ENCODE measurements at regions not wholly inside any gene's neighbourhood (a gene's known extent, or its start where the extent isn't known, plus 50 kb on each side); places are given as distances from the start of the nearest gene placed in this dataset.

DNA sequence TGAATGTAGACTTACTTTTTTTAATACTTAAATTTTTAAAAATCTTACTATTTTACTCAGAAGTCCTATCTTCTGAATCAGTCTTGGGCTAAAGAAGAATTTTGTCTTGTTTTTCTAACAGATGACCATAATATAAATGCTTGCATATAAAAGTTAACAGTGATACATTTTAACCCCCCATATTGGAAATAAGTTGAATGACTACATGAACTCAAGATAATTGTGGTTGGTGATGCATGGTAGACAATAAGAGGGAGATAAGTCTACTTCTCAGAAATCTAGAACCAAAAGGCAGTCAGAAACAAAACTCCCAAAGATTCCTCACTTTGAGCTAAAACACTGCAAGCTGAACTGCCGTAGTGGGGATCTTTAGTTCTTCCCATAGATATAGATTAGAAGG lies 868.4 kb upstream of the SOX9 start:
- Histone ChIP-seq H3K4me3 (ENCODE audit: low read depth, low read length) (no peak overlapping the region), H3K27me3 (ENCODE audit: control insufficient read depth, insufficient read depth, low read length) (no peaks in the 10 kb centered on the region), H3K27ac (ENCODE audit: low read depth, low read length) (no peak overlapping the region), H3K36me3 (ENCODE audit: control insufficient read depth, insufficient read depth, low read length) (no peaks in the 10 kb centered on the region), H3K9me3 (ENCODE audit: control insufficient read depth, insufficient read depth, low read length) (no peaks in the 10 kb centered on the region), H3K4me1 (ENCODE audit: control insufficient read depth, insufficient read depth, low read length) (no peaks in the 10 kb centered on the region), H3K9ac (ENCODE audit: low read depth, low read length) (no peak overlapping the region)

DNA sequence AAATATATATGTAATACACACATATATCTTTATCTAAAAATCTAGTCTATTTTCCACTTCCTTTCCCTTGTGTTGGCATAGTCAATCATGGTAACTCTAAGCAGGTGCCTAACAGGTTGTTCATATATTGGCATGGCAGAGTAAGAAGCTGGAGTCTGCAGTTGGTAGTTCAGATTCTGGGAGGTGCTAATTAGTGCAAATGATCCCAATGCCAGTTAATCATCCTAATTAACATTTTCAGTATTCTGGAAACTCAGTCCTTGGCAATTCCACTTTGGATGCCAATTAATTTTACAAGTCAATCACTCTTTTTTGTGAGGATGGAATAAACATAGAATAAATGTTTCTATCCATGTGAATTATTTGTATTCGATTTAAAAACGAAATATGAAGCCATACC lies 863.7 kb upstream of the SOX9 start:
- Histone ChIP-seq H3K27ac (ENCODE audit: low read depth, low read length) (no peak overlapping the region), H3K36me3 (ENCODE audit: control insufficient read depth, insufficient read depth, low read length) (no peaks in the 10 kb centered on the region), H3K27me3 (ENCODE audit: control insufficient read depth, insufficient read depth, low read length) (no peaks in the 10 kb centered on the region), H3K9ac (ENCODE audit: low read depth, low read length) (no peak overlapping the region), H3K9me3 (ENCODE audit: control insufficient read depth, insufficient read depth, low read length) (no peaks in the 10 kb centered on the region), H3K4me1 (ENCODE audit: control insufficient read depth, insufficient read depth, low read length) (no peaks in the 10 kb centered on the region), H3K4me3 (ENCODE audit: low read depth, low read length) (no peak overlapping the region)

DNA sequence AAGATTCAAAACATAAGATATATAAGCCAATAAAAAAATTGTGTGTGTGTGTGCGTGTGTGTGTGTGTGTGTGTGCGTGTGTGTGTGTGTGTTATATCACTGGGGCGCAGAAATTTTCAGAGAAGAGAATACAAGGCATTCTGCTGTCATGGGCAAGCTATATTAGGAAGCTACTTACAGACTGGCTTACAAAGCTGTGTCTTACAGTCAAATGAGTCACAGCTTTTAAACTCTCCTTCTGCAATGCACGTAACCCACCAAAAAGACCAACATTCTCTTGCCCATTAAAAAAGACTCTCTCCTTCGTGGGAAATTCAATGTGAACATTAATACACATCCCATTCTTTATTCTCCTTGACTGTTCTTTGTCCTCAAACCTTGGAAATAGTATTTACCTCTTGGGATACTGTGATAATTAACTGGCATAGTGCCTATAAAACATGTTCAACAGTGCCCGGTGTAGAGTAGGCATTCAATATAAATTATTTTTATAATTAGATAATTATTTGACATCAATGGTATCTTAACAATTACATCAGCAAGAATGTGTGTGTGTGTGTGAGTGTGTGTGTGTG lies 860.4 kb upstream of the SOX9 start:
- no peaks in the 10 kb centered on the region for H3K36me3 ChIP-seq (ENCODE audit: control insufficient read depth, insufficient read depth, low read length)

DNA sequence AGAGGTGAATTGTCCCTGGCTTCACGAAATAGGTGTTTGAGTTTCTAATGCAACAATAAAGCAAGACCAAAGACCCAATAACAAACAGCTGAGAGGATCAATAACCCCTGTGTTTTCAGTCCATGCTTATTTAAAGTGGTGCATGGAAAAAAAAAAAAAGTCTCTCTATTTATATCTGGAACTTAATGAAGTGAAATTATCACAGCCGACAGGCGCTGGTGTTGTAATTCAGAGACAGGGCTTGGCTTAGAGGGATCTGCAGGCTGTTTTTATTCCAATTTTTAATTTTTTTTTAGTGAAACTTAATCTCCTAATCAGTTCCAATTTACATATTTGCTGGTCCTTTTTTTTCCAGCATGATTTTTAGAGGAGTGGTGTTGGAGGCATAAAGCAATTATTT lies 858.2 kb upstream of the SOX9 start:
- no peaks in the 10 kb centered on the region for H3K9me3 ChIP-seq (ENCODE audit: control insufficient read depth, insufficient read depth, low read length)

More for the DNA sequence above, 860.4 kb upstream of the SOX9 start:
- Histone ChIP-seq H3K4me3 (ENCODE audit: low read depth, low read length) (no peak overlapping the region), H3K27ac (ENCODE audit: low read depth, low read length) (no peak overlapping the region), H3K4me1 (ENCODE audit: control insufficient read depth, insufficient read depth, low read length) (no peaks in the 10 kb centered on the region), H3K27me3 (ENCODE audit: control insufficient read depth, insufficient read depth, low read length) (no peaks in the 10 kb centered on the region), H3K9ac (ENCODE audit: low read depth, low read length) (no peak overlapping the region), H3K9me3 (ENCODE audit: control insufficient read depth, insufficient read depth, low read length) (no peaks in the 10 kb centered on the region)

DNA sequence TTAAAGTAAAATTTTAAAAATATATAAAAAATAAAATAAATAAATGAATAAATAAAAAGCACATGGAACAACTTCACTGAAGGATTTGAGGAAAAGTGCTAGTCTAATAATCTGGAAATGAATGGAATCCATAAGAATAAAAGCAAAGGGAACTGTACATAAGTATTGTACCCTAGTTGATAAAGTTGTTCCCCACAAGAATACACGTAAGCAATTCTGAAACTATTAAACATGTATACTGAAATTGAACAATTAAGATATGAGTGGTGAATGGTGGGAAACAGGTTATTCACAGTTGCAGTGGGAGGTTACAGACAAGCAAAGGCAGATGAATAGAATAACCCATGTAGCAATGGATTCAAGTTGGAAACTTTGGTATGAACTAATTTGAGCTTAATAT lies 853.2 kb upstream of the SOX9 start:
- H3K9me3 ChIP-seq (ENCODE audit: control insufficient read depth, insufficient read depth, low read length) = no peaks in the 10 kb centered on the region
- H3K4me3 ChIP-seq (ENCODE audit: low read depth, low read length) = no peak overlapping the region
- H3K9ac ChIP-seq (ENCODE audit: low read depth, low read length) = no peak overlapping the region
- H3K27ac ChIP-seq (ENCODE audit: low read depth, low read length) = no peak overlapping the region
- no peaks in the 10 kb centered on the region for H3K36me3 ChIP-seq (ENCODE audit: control insufficient read depth, insufficient read depth, low read length)
- no peaks in the 10 kb centered on the region for H3K27me3 ChIP-seq (ENCODE audit: control insufficient read depth, insufficient read depth, low read length)
- H3K4me1 ChIP-seq (ENCODE audit: control insufficient read depth, insufficient read depth, low read length) = no peaks in the 10 kb centered on the region

More for the DNA sequence above, 858.2 kb upstream of the SOX9 start:
- H3K4me1 ChIP-seq (ENCODE audit: control insufficient read depth, insufficient read depth, low read length) = no peaks in the 10 kb centered on the region
- no peak overlapping the region for H3K27ac ChIP-seq (ENCODE audit: low read depth, low read length)
- no peak overlapping the region for H3K9ac ChIP-seq (ENCODE audit: low read depth, low read length)
- no peaks in the 10 kb centered on the region for H3K27me3 ChIP-seq (ENCODE audit: control insufficient read depth, insufficient read depth, low read length)
- no peaks in the 10 kb centered on the region for H3K36me3 ChIP-seq (ENCODE audit: control insufficient read depth, insufficient read depth, low read length)
- H3K4me3 ChIP-seq (ENCODE audit: low read depth, low read length) = no peak overlapping the region

DNA sequence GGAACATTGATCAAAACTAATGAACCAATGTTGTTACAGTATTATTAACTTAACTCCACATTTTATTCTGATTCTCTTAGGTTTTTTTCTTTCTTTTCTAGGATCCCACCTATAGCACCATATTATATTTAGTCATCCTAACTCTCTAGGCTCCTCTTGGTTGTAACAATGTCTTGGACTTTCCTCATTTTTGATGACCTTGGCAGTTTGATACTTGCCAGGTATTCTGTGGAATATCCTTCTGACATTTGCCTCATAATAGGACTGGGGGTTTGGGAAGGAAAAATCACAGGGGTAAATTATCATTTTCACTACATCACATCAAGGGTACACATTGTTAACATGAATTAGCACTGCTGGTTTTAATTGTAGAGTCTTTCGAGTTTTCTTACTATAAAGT lies 851.6 kb upstream of the SOX9 start:
- Histone ChIP-seq H3K4me3 (ENCODE audit: low read depth, low read length) (no peak overlapping the region), H3K36me3 (ENCODE audit: control insufficient read depth, insufficient read depth, low read length) (no peaks in the 10 kb centered on the region), H3K27me3 (ENCODE audit: control insufficient read depth, insufficient read depth, low read length) (no peaks in the 10 kb centered on the region), H3K4me1 (ENCODE audit: control insufficient read depth, insufficient read depth, low read length) (no peaks in the 10 kb centered on the region), H3K9ac (ENCODE audit: low read depth, low read length) (no peak overlapping the region), H3K9me3 (ENCODE audit: control insufficient read depth, insufficient read depth, low read length) (no peaks in the 10 kb centered on the region), H3K27ac (ENCODE audit: low read depth, low read length) (no peak overlapping the region)

DNA sequence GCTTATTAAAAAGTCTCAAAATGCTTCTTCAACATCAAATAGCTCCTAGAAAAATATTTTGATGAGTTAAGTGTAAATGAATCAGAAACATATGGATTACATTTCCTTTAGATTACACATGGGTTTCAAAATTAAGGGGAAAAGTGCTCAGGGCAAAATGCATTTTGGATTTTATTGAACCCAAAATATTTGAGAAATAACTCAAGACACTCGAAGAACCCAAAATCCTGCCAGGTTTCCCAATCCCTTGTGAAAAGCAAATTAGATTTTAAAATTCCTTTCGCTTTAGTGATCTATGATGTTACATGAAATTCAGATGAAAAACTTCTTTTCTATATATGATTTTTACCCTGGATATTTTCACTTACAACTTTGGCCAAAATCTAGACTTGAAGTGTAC lies 847.4 kb upstream of the SOX9 start:
- Histone ChIP-seq H3K27me3 (ENCODE audit: control insufficient read depth, insufficient read depth, low read length) (no peaks in the 10 kb centered on the region), H3K27ac (ENCODE audit: low read depth, low read length) (no peak overlapping the region), H3K36me3 (ENCODE audit: control insufficient read depth, insufficient read depth, low read length) (no peaks in the 10 kb centered on the region), H3K4me1 (ENCODE audit: control insufficient read depth, insufficient read depth, low read length) (no peaks in the 10 kb centered on the region), H3K9me3 (ENCODE audit: control insufficient read depth, insufficient read depth, low read length) (no peaks in the 10 kb centered on the region), H3K9ac (ENCODE audit: low read depth, low read length) (no peak overlapping the region), H3K4me3 (ENCODE audit: low read depth, low read length) (no peak overlapping the region)

DNA sequence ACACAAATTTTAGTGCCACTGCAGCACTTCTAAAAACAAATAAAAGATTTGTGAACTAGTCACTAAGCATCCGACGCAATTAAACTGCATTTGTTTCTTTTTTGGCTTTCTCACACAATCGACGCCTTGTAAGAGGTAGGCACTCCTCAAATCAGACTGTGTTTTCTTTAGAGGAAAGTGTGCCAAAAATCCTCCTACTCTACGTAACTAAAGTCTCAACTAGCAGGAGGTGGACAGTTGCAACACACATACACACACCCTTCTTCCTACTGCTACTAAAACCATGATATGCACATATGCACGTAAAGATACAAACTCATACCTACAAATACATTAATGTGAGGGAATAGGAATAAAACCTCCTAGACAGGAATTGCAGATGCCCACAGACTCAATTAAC lies 844.7 kb upstream of the SOX9 start:
- no peaks in the 10 kb centered on the region for H3K27me3 ChIP-seq (ENCODE audit: control insufficient read depth, insufficient read depth, low read length)
- H3K9me3 ChIP-seq (ENCODE audit: control insufficient read depth, insufficient read depth, low read length) = no peaks in the 10 kb centered on the region
- H3K4me1 ChIP-seq (ENCODE audit: control insufficient read depth, insufficient read depth, low read length) = no peaks in the 10 kb centered on the region
- no peaks in the 10 kb centered on the region for H3K36me3 ChIP-seq (ENCODE audit: control insufficient read depth, insufficient read depth, low read length)
- no peak overlapping the region for H3K27ac ChIP-seq (ENCODE audit: low read depth, low read length)
- H3K4me3 ChIP-seq (ENCODE audit: low read depth, low read length) = no peak overlapping the region
- H3K9ac ChIP-seq (ENCODE audit: low read depth, low read length) = no peak overlapping the region

DNA sequence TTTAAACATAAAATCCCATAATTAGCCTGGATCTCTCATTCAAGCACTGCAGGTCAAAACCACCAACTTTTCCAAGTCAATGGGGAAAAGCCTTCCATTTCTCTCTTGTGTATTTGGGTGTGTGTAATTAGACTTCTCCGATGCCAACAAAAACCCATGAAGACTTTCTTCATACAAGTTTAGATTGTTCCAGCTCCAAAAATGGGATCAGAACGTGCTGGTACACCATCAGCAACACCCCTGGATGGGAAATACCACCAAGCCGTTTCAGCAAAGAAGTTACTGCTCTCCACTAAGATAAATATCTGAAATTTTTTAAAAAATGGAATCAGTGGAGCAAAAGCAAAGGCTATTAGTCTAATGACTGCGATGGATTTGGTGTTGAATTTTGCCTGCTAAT lies 837.3 kb upstream of the SOX9 start:
- no peaks in the 10 kb centered on the region for H3K9me3 ChIP-seq (ENCODE audit: control insufficient read depth, insufficient read depth, low read length)
- H3K36me3 ChIP-seq (ENCODE audit: control insufficient read depth, insufficient read depth, low read length) = no peaks in the 10 kb centered on the region
- peaks cover 48% of the 10 kb centered on the region for H3K27me3 ChIP-seq (ENCODE audit: control insufficient read depth, insufficient read depth, low read length)
- peaks cover 9% of the 10 kb centered on the region for H3K4me1 ChIP-seq (ENCODE audit: control insufficient read depth, insufficient read depth, low read length)
- H3K9ac ChIP-seq (ENCODE audit: low read depth, low read length) = no peak overlapping the region
- no peak overlapping the region for H3K27ac ChIP-seq (ENCODE audit: low read depth, low read length)
- H3K4me3 ChIP-seq (ENCODE audit: low read depth, low read length) = no peak overlapping the region

DNA sequence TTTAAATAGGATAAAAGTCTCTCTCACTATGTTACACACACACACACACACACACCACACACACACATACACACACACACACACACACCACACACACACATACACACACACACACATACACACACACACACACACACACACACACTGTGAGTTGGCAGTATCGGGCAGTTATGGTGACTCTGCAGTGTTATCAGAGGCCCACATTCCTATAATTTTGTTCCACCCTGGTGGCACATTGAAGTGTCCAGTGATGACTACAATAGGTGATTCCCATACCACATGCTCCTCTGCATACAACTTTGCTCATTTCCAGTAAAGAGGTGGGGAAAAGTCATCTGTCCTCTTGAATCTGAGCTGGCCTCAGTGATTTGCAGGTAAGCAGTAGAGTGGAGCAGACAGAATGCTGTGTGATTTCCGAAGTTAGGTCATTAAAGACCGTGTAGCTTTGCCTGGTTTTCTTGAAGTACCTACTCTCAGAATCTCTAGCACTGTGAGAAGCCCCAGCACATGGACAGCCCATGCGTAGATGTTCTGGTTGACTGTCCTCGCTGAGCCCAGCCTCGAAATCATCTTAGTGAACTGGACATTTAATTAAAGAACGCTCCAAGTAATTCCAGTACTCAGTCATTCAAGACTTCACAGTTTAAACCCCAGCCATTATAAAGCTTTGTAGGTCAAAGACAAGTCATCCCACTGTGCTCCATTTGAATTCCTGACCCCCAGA lies 836.6 kb upstream of the SOX9 start:
- Histone ChIP-seq H3K4me1 (ENCODE audit: control insufficient read depth, insufficient read depth, low read length) (peaks cover 9% of the 10 kb centered on the region), H3K9ac (ENCODE audit: low read depth, low read length) (no peak overlapping the region), H3K27ac (ENCODE audit: low read depth, low read length) (no peak overlapping the region), H3K9me3 (ENCODE audit: control insufficient read depth, insufficient read depth, low read length) (no peaks in the 10 kb centered on the region), H3K4me3 (ENCODE audit: low read depth, low read length) (no peak overlapping the region), H3K27me3 (ENCODE audit: control insufficient read depth, insufficient read depth, low read length) (peaks cover 53% of the 10 kb centered on the region), H3K36me3 (ENCODE audit: control insufficient read depth, insufficient read depth, low read length) (no peaks in the 10 kb centered on the region)

DNA sequence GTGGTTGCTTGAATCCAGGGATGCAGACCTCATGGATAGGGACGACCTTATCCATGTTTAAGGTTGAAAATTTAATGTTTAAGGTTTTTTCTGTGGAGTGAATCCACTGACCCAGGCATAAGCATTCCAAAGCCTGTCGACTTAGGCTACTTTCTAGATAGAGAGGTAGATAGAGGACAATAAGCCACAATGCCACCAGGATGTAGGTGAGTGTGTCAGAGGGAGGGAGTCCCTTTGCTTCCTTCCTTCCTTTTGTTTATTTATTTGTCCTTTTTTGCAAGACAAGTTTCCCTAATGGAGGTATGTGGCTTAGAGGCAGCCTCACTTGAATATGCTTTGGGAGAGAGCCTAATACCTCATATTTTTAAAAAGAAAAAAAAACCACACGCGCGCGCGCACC lies 834.2 kb upstream of the SOX9 start:
- no peaks in the 10 kb centered on the region for H3K36me3 ChIP-seq (ENCODE audit: control insufficient read depth, insufficient read depth, low read length)
- peaks cover 9% of the 10 kb centered on the region for H3K4me1 ChIP-seq (ENCODE audit: control insufficient read depth, insufficient read depth, low read length)
- no peaks in the 10 kb centered on the region for H3K9me3 ChIP-seq (ENCODE audit: control insufficient read depth, insufficient read depth, low read length)
- peaks cover 63% of the 10 kb centered on the region for H3K27me3 ChIP-seq (ENCODE audit: control insufficient read depth, insufficient read depth, low read length)
- no peak overlapping the region for H3K9ac ChIP-seq (ENCODE audit: low read depth, low read length)
- no peak overlapping the region for H3K27ac ChIP-seq (ENCODE audit: low read depth, low read length)
- no peak overlapping the region for H3K4me3 ChIP-seq (ENCODE audit: low read depth, low read length)

Measured in HUES48 (cell line).